ENCODE measurements at regions not wholly inside any gene's neighbourhood (a gene's known extent, or its start where the extent isn't known, plus 50 kb on each side); places are given as distances from the start of the nearest gene placed in this dataset.

GRCh38 chr14:62445570-62445969 lies 599.7 kb downstream of the KCNH5 start:
- H3K27me3 Mint-ChIP-seq (ENCODE audit: unreplicated experiment) = no peaks in the 10 kb centered on the region
- no peak overlapping the region for H3K4me3 Mint-ChIP-seq (ENCODE audit: unreplicated experiment)
- no peak overlapping the region for H3K27ac Mint-ChIP-seq (ENCODE audit: unreplicated experiment)
- H3K9me3 Mint-ChIP-seq (ENCODE audit: unreplicated experiment) = peaks cover 4% of the 10 kb centered on the region
- no peaks in the 10 kb centered on the region for H3K36me3 Mint-ChIP-seq (ENCODE audit: unreplicated experiment)
- TF ChIP-seq CTCF (IDR thresholded peaks at IDR 0.05) = no peak
- H3K4me1 Mint-ChIP-seq (ENCODE audit: unreplicated experiment) = no peaks in the 10 kb centered on the region
- no peak for DNase-seq (ENCODE audit: extremely low spot score, unreplicated experiment)

- no peaks in the 10 kb centered on the region for H3K36me3 Mint-ChIP-seq (ENCODE audit: unreplicated experiment)
- no peaks in the 10 kb centered on the region for H3K27me3 Mint-ChIP-seq (ENCODE audit: unreplicated experiment)
- no peak overlapping the region for H3K27ac Mint-ChIP-seq (ENCODE audit: unreplicated experiment)
- no peak overlapping the region for H3K4me3 Mint-ChIP-seq (ENCODE audit: unreplicated experiment)
- H3K9me3 Mint-ChIP-seq (ENCODE audit: unreplicated experiment) = no peaks in the 10 kb centered on the region
- no peaks in the 10 kb centered on the region for H3K4me1 Mint-ChIP-seq (ENCODE audit: unreplicated experiment)
- no peak for TF ChIP-seq CTCF (IDR thresholded peaks at IDR 0.05)
- no peak for DNase-seq (ENCODE audit: extremely low spot score, unreplicated experiment)
Measured at GRCh38 chr14:62451221-62451620, 594.0 kb downstream of the KCNH5 start.

GRCh38 chr14:62453226-62453625 lies 592.0 kb downstream of the KCNH5 start:
- no peak for DNase-seq (ENCODE audit: extremely low spot score, unreplicated experiment)
- Mint-ChIP-seq H3K27ac (ENCODE audit: unreplicated experiment) (no peak overlapping the region), H3K4me1 (ENCODE audit: unreplicated experiment) (no peaks in the 10 kb centered on the region), H3K36me3 (ENCODE audit: unreplicated experiment) (no peaks in the 10 kb centered on the region), H3K9me3 (ENCODE audit: unreplicated experiment) (no peaks in the 10 kb centered on the region), H3K4me3 (ENCODE audit: unreplicated experiment) (no peak overlapping the region), H3K27me3 (ENCODE audit: unreplicated experiment) (peaks cover 2% of the 10 kb centered on the region)
- no peak for TF ChIP-seq CTCF (IDR thresholded peaks at IDR 0.05)

GRCh38 chr14:62455446-62455845 lies 589.8 kb downstream of the KCNH5 start:
- H3K27ac Mint-ChIP-seq (ENCODE audit: unreplicated experiment) = no peak overlapping the region
- H3K9me3 Mint-ChIP-seq (ENCODE audit: unreplicated experiment) = no peaks in the 10 kb centered on the region
- TF ChIP-seq CTCF (IDR thresholded peaks at IDR 0.05) = no peak
- H3K4me1 Mint-ChIP-seq (ENCODE audit: unreplicated experiment) = no peaks in the 10 kb centered on the region
- H3K4me3 Mint-ChIP-seq (ENCODE audit: unreplicated experiment) = no peak overlapping the region
- H3K27me3 Mint-ChIP-seq (ENCODE audit: unreplicated experiment) = peaks cover 2% of the 10 kb centered on the region
- no peak for DNase-seq (ENCODE audit: extremely low spot score, unreplicated experiment)
- no peaks in the 10 kb centered on the region for H3K36me3 Mint-ChIP-seq (ENCODE audit: unreplicated experiment)

GRCh38 chr14:62462988-62463387 lies 582.3 kb downstream of the KCNH5 start:
- no peak for DNase-seq (ENCODE audit: extremely low spot score, unreplicated experiment)
- no peak for TF ChIP-seq CTCF (IDR thresholded peaks at IDR 0.05)
- Mint-ChIP-seq H3K4me1 (ENCODE audit: unreplicated experiment) (no peaks in the 10 kb centered on the region), H3K36me3 (ENCODE audit: unreplicated experiment) (no peaks in the 10 kb centered on the region), H3K27ac (ENCODE audit: unreplicated experiment) (no peak overlapping the region), H3K27me3 (ENCODE audit: unreplicated experiment) (no peaks in the 10 kb centered on the region), H3K9me3 (ENCODE audit: unreplicated experiment) (no peaks in the 10 kb centered on the region), H3K4me3 (ENCODE audit: unreplicated experiment) (no peak overlapping the region)
